ELR (cell line): ENCODE measurements at regions not wholly inside any gene's neighbourhood (a gene's known extent, or its start where the extent isn't known, plus 50 kb on each side); places are given as distances from the start of the nearest gene placed in this dataset.
A peak's percentile ranks its signal among the peaks of the same experiment; 100 is the strongest.

ENCODE experiments used
- DNase-seq: peaks from one replicate; pipeline ENCODE4 v3.0.0-alpha.2; 2015; ENCODE audit warnings: low read depth

- DNase-seq, result no peak
These were observed 102.7 kb upstream of the MAP1LC3B2 start for GRCh38 chr12:116456330-116457082.

- no peak for DNase-seq
These were observed 100.7 kb upstream of the MAP1LC3B2 start for GRCh38 chr12:116458492-116458891.

- no peak for DNase-seq
These were observed 99.9 kb upstream of the MAP1LC3B2 start for GRCh38 chr12:116459011-116459875.

- no peak for DNase-seq
These were observed 99.1 kb upstream of the MAP1LC3B2 start for GRCh38 chr12:116459916-116460663.

- DNase-seq, result no peak
These were observed 98.1 kb upstream of the MAP1LC3B2 start for GRCh38 chr12:116461060-116461459.

- DNase-seq, result no peak
These were observed 95.8 kb upstream of the MAP1LC3B2 start for GRCh38 chr12:116463366-116463765.

- no peak for DNase-seq
These were observed 93.8 kb upstream of the MAP1LC3B2 start for GRCh38 chr12:116465407-116465806.

- DNase-seq, result no peak
These were observed 93.3 kb upstream of the MAP1LC3B2 start for GRCh38 chr12:116465856-116466255.

GRCh38 chr12:116466536-116466935, 92.6 kb upstream of the MAP1LC3B2 start:
- DNase-seq, result peak; percentile 35

GRCh38 chr12:116469344-116469743, 89.8 kb upstream of the MAP1LC3B2 start:
- DNase-seq, result no peak

GRCh38 chr12:116471544-116471943, 87.6 kb upstream of the MAP1LC3B2 start:
- no peak for DNase-seq

- DNase-seq, result no peak
These were observed 87.0 kb upstream of the MAP1LC3B2 start for GRCh38 chr12:116472193-116472592.

- DNase-seq, result no peak
These were observed 85.8 kb upstream of the MAP1LC3B2 start for GRCh38 chr12:116473416-116473815.

- DNase-seq, result no peak
These were observed 84.8 kb upstream of the MAP1LC3B2 start for GRCh38 chr12:116474331-116474730.

- no peak for DNase-seq
These were observed 84.3 kb upstream of the MAP1LC3B2 start for GRCh38 chr12:116474899-116475298.

GRCh38 chr12:116476227-116476822, 82.9 kb upstream of the MAP1LC3B2 start:
- no peak for DNase-seq

- no peak for DNase-seq
These were observed 80.9 kb upstream of the MAP1LC3B2 start for GRCh38 chr12:116478243-116478773.

GRCh38 chr12:116480210-116480810, 78.9 kb upstream of the MAP1LC3B2 start:
- no peak for DNase-seq

- DNase-seq, result no peak
These were observed 77.5 kb upstream of the MAP1LC3B2 start for GRCh38 chr12:116481726-116482125.

GRCh38 chr12:116482179-116482578, 77.0 kb upstream of the MAP1LC3B2 start:
- no peak for DNase-seq

- no peak for DNase-seq
These were observed 76.3 kb upstream of the MAP1LC3B2 start for GRCh38 chr12:116482859-116483258.
